MG63 (cell line): ENCODE measurements at regions not wholly inside any gene's neighbourhood (a gene's known extent, or its start where the extent isn't known, plus 50 kb on each side); places are given as distances from the start of the nearest gene placed in this dataset.

Experiments
- DNase-seq: peaks from one replicate; pipeline ENCODE4 v3.0.0-alpha.2; 2020
- H3K27me3 ChIP-seq: fragments of 250-450 bp; sonication (Bioruptor Pico); 2 replicates; pipeline ENCODE4 v1.5.1; 2020; ENCODE audit warnings: mild to moderate bottlenecking, moderate library complexity
- H3K36me3 ChIP-seq: fragments of 250-450 bp; sonication (Bioruptor Pico); 2 replicates; pipeline ENCODE4 v1.5.1; 2020; ENCODE audit warnings: mild to moderate bottlenecking, moderate library complexity
- H3K4me3 ChIP-seq: fragments of 250-450 bp; sonication (Bioruptor Pico); 2 replicates; pipeline ENCODE4 v1.5.1; 2020; ENCODE audit warnings: mild to moderate bottlenecking, moderate library complexity
- H3K9me3 ChIP-seq: fragments of 250-450 bp; sonication (Bioruptor Pico); 2 replicates; pipeline ENCODE4 v1.5.1; 2020; ENCODE audit warnings: mild to moderate bottlenecking, moderate library complexity

DNA sequence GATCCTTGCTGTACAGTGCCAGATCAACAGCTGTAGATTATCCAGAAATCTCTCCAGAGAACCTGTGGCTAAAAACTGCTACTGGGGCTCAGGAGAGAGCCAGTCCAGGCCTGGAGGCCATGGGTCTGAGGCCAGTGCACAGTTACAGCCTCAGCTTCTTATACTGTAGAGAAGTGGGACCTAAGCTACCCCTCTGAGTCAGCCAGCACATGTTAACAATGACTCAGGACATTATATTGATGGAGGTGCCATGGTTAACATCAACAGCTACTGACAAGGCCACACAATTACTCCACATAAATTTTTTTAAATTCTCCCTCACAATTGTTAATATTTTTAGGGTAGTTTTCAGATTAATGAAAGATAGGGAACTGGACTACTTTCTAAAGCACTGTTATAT lies 138.5 kb downstream of the RBM26 start:
- no peak for DNase-seq
- no peak overlapping the region for H3K4me3 ChIP-seq
- H3K9me3 ChIP-seq, result no peaks in the 10 kb centered on the region
- no peaks in the 10 kb centered on the region for H3K27me3 ChIP-seq
- H3K36me3 ChIP-seq, result no peaks in the 10 kb centered on the region

- Histone ChIP-seq H3K36me3 (no peaks in the 10 kb centered on the region), H3K9me3 (no peaks in the 10 kb centered on the region), H3K4me3 (no peak overlapping the region), H3K27me3 (no peaks in the 10 kb centered on the region)
- no peak for DNase-seq
Observed at GRCh38 chr13:79258489-79258888, 147.6 kb downstream of the RBM26 start.

DNA sequence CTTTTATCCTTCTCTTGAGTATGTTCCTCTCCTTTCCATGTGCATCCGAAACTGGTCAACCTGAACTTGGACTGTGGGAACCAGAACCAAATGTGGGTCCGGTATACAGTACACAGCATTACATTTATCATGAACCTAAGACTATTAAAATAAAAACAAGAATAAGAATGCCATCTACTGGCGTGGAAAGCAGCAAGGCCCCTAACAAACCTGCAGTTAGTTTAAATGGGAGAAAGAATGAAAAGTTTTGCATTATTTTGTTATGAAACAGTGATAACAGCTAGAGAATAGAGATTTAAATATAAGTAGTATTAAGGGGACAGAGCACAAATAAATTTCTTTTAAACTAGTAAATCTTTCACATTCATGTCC lies 159.5 kb downstream of the RBM26 start:
- no peak overlapping the region for H3K4me3 ChIP-seq
- H3K36me3 ChIP-seq, result no peaks in the 10 kb centered on the region
- no peaks in the 10 kb centered on the region for H3K9me3 ChIP-seq
- no peaks in the 10 kb centered on the region for H3K27me3 ChIP-seq
- no peak for DNase-seq

DNA sequence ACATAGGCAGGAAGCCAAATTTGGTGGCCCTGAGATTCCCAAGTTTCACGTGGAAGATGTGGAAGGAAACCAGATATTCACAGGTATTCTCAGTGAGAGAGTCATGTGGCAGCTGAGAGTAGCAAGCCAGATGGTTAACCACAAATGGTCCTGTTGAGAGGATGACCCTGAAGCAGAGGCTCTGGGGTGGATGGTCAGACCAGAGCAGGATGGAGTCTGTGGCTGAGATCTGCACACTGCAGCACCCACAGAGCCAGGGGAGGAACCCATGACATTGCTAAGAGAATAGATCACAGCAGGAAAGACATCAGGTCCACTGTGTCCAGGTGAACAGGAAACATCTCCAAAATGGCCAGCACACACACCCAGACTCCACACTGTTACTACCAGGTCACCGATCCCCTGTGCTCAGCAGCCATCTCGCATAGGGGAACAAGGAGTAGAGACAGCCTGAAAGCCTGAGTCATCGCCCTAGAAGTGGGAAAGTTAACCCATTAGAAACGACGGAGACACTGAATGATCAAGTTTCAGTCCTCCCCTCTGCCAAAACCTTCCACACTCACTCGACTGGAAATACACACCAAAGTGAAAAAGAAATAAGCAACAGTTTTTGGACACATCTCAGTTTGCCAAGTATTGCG lies 160.0 kb downstream of the RBM26 start:
- H3K27me3 ChIP-seq, result no peaks in the 10 kb centered on the region
- DNase-seq, result no peak
- H3K9me3 ChIP-seq, result no peaks in the 10 kb centered on the region
- H3K4me3 ChIP-seq, result no peak overlapping the region
- no peaks in the 10 kb centered on the region for H3K36me3 ChIP-seq

GRCh38 chr13:79241697-79242096 lies 164.4 kb downstream of the RBM26 start:
- Histone ChIP-seq H3K4me3 (no peak overlapping the region), H3K9me3 (no peaks in the 10 kb centered on the region)
- no peak for DNase-seq

DNA sequence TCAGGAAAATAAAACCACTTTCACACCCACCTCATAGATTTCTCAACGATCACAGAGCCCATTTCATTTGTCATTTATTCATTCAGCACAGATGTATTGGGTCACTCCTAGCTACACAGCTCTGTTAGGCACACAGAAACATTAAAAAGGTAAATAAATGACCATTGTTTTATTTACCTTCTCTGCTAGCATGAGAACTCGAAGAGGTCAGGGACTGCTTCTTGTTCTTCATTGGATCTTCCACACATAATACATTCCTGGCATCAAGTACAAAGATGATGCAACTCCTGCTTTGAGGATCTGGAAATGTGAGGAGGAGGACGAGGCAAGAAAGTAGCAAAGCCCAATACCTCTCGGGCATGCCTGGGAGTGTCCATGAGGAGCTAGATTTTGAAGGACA lies 168.1 kb downstream of the RBM26 start:
- Histone ChIP-seq H3K9me3 (no peaks in the 10 kb centered on the region), H3K4me3 (no peak overlapping the region), H3K27me3 (no peaks in the 10 kb centered on the region), H3K36me3 (no peaks in the 10 kb centered on the region)
- no peak for DNase-seq

More at GRCh38 chr13:79241697-79242096, 164.4 kb downstream of the RBM26 start:
- H3K36me3 ChIP-seq, result no peaks in the 10 kb centered on the region
- no peaks in the 10 kb centered on the region for H3K27me3 ChIP-seq

DNA sequence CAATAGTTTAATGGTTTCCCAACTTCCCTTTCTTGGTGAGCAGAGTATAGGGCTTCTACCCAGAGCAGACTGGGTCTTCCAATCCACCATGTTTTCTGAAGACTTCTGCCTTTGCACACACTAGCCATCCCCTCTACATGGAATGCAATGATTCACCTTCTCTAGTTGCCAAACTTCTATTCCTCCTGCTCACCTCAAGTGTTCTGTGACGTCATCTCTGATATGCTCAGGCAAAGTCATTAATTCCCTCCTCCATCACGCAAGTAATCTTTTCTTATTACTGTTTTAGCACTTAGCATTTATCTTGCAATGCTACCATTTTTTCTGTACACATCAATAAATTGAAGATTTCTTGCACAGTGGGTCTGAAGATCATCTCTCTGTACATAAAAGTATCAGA lies 174.2 kb downstream of the RBM26 start:
- Histone ChIP-seq H3K27me3 (no peaks in the 10 kb centered on the region), H3K4me3 (no peak overlapping the region), H3K9me3 (no peaks in the 10 kb centered on the region), H3K36me3 (no peaks in the 10 kb centered on the region)
- DNase-seq, result no peak

DNA sequence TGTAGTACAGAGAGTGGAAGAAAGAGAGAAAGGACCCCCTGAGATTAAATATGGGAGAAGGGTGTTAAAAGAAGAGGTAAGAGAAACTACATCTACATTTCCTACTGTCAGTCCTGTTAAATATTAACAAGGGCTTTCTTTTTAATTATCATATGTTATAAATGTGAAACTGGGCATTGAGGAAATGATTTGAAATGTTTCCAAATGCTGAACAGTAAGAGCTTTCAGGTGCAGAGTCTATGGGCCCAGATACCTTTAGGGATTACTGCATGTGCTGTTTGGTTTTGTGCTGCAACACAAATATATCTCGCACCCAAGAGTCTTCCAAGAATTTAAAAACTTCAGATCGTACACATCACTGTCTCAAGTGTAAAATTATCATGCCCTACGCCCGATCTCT lies 176.3 kb downstream of the RBM26 start:
- Histone ChIP-seq H3K4me3 (no peak overlapping the region), H3K27me3 (no peaks in the 10 kb centered on the region), H3K9me3 (no peaks in the 10 kb centered on the region), H3K36me3 (no peaks in the 10 kb centered on the region)
- DNase-seq, result no peak

- DNase-seq, result no peak
- H3K27me3 ChIP-seq, result no peaks in the 10 kb centered on the region
- H3K36me3 ChIP-seq, result no peaks in the 10 kb centered on the region
- H3K9me3 ChIP-seq, result no peaks in the 10 kb centered on the region
- no peak overlapping the region for H3K4me3 ChIP-seq
Observed at GRCh38 chr13:79228972-79229371, 177.1 kb downstream of the RBM26 start.

DNA sequence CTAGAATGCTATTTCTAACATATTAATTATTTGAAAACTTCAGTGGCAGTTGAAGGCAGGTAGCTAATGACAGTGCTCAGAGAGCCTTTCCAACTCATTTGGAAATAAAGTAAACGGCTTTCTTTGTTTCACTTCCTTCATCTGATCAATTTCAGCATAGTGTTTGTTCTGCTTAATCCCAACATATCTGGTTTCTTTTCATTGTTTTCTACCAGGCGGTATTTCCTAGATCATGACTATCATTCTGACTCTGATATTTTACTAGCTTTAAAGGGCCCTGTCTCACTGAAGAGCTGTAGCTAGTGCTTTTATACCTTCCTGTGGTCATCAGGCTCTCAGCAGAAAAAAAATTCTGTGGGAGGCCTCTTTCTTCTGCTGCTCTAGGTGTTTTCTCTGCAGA lies 178.6 kb downstream of the RBM26 start:
- no peaks in the 10 kb centered on the region for H3K27me3 ChIP-seq
- no peak overlapping the region for H3K4me3 ChIP-seq
- no peaks in the 10 kb centered on the region for H3K36me3 ChIP-seq
- no peak for DNase-seq
- no peaks in the 10 kb centered on the region for H3K9me3 ChIP-seq

GRCh38 chr13:79226938-79227337 lies 179.1 kb downstream of the RBM26 start:
- Histone ChIP-seq H3K27me3 (no peaks in the 10 kb centered on the region), H3K9me3 (no peaks in the 10 kb centered on the region), H3K36me3 (no peaks in the 10 kb centered on the region), H3K4me3 (no peak overlapping the region)
- no peak for DNase-seq

DNA sequence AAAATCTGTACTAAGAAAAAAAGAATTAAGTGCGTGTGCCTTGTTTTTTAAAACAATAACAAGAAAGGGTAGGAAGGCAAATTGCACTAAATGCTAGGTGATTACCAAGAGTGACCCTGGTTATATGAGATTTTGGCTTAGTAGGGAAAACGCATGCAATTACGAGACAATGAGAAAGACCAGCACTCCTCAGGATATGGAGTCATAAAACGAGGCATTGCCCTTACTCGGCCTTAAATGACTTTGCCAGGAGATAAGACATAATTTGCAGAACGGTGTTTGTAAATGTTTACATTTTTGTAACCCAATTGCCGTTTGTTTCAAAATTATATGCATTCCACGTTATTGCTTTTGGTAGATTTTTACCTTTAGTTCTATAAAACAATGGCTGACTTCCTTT lies 179.8 kb downstream of the RBM26 start:
- DNase-seq, result no peak
- H3K36me3 ChIP-seq, result no peaks in the 10 kb centered on the region
- no peaks in the 10 kb centered on the region for H3K9me3 ChIP-seq
- H3K4me3 ChIP-seq, result no peak overlapping the region
- no peaks in the 10 kb centered on the region for H3K27me3 ChIP-seq

GRCh38 chr13:79225487-79226232 lies 180.4 kb downstream of the RBM26 start:
- Histone ChIP-seq H3K4me3 (no peak overlapping the region), H3K36me3 (no peaks in the 10 kb centered on the region), H3K9me3 (no peaks in the 10 kb centered on the region), H3K27me3 (no peaks in the 10 kb centered on the region)
- DNase-seq, result no peak

DNA sequence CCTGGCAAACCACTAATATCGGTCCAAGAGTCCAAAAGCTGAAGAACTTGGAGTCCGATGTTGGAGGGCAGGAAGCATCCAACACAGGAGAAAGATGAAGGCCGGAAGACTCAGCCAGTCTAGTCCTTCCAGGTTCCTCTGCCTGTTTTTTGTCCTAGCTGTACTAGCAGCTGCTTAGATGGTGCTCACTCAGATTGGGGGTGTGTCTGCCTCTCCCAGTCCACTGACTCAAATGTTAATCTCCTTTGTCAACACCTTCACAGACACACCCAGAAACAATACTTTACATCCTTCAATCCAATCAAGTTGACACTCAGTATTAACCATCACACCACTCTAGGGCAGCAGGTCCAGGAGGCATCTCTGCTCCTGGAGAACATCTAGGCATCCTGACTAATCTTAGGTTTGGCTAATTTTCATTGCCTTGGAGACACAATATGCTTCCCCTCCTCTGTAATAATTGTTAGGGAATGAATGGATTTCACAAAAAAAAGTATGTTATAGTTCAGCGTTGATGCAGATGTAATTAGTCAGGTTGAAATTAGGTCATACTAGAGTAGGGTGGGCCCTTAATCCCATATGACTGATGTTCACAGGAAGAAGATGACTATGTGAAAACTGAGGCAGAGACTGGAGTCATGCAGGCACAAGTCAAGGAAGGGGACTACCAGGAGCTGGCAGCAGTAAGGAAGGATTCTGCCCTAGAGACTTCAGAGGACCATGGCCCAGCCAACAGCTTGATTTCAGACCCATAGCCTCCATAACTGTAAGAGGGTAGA lies 183.4 kb downstream of the RBM26 start:
- no peaks in the 10 kb centered on the region for H3K36me3 ChIP-seq
- H3K9me3 ChIP-seq, result no peaks in the 10 kb centered on the region
- H3K27me3 ChIP-seq, result no peaks in the 10 kb centered on the region
- no peak for DNase-seq
- H3K4me3 ChIP-seq, result no peak overlapping the region

GRCh38 chr13:79212064-79212619 lies 193.9 kb downstream of the RBM26 start:
- no peak overlapping the region for H3K4me3 ChIP-seq
- H3K27me3 ChIP-seq, result peaks cover 12% of the 10 kb centered on the region
- H3K36me3 ChIP-seq, result no peaks in the 10 kb centered on the region
- DNase-seq, result no peak
- no peaks in the 10 kb centered on the region for H3K9me3 ChIP-seq

GRCh38 chr13:79211377-79211776 lies 194.7 kb downstream of the RBM26 start:
- Histone ChIP-seq H3K9me3 (no peaks in the 10 kb centered on the region), H3K4me3 (no peak overlapping the region), H3K27me3 (peaks cover 12% of the 10 kb centered on the region), H3K36me3 (no peaks in the 10 kb centered on the region)
- DNase-seq, result no peak

- H3K9me3 ChIP-seq, result no peaks in the 10 kb centered on the region
- no peaks in the 10 kb centered on the region for H3K36me3 ChIP-seq
- DNase-seq, result no peak
- no peak overlapping the region for H3K4me3 ChIP-seq
- H3K27me3 ChIP-seq, result 0 out of 2 replicates have a peak, but pooled peaks cover 2% of the 10 kb centered on the region
Observed at GRCh38 chr13:79197933-79198332, 208.1 kb downstream of the RBM26 start.
